Posterior vena cava (tissue), 2 donors: ENCODE measurements at regions not wholly inside any gene's neighbourhood (a gene's known extent, or its start where the extent isn't known, plus 50 kb on each side); places are given as distances from the start of the nearest gene placed in this dataset.
"Not testable (repeated sequence)": the region's sequence is repeated elsewhere in the genome, so short reads cannot be mapped to it uniquely, and the experiment has no call there.

Source experiments
- DNase-seq: peaks from one replicate; pipeline ENCODE4 v3.0.0-alpha.2; 2020; ENCODE audit warnings: low spot score
- intact Hi-C, 2 donors: fragments of 100-400 bp; cut with DNase I; formaldehyde crosslinking; loops; one replicate each; pipeline versions ENCODE4 v1.14.1 to v1.14.2; 2022 to 2023
- donor health status: DM: yes; HTN: yes; CAD: no.
- donor health status: DM: yes; HTN: yes; CAD: no.

GRCh38 chr3:135618123-135618522 lies 347.4 kb upstream of the PPP2R3A start:
- DNase-seq: no peak
- intact Hi-C loops: no loop called here

DNA sequence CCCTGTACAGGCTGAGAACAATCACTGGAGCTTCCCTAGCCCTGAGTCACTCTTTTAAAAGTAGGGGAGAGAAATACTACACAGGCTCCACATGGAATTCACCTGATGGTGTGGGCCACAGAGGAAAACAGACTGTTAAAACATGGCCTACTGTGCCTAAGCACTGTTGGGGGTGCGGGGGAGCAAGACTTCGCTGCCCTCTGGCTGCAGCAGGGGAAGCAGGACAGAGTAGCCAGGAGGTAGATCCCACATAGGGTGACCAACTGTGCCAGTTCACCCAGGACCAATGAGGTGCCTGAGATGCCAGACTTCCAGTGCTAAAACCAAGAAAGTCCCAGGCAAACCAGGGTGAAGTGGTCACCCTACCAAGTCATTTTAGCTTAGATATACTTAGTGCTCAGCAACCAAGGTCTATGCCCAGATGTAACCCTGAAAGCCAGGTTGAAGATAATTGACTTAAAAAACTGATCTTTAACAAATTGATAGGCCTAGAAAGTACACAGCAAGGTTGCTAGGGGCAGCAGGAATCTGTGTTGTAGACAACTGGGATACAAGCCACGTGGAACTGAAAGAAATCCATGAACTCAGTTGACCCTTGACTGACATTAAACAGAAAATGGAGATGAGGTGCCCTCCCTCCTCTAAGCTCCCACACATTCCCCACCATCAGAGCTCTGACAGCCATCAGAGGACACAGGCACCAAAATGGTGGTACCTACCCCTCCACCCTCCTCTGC lies 344.2 kb upstream of the PPP2R3A start:
- intact Hi-C loops: no loop called here
- DNase-seq: no peak

DNA sequence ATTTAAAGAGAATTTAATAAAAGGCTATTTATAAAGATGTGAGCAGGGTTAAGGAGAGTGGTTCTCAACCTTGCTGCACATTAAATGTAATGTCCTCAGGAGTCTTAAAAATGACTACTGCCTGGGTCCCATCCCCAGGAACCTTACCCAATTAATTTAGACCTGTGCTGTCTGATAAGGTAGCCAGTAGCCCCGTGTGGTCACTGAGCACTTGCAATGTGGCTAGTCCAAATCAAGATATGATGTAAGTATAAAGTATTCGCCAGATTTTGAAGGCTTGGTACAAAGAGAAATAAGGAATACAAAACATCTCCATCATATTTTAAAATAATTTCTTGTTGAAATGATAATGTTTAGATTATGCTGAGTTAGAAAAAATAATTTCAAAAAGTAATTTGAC lies 343.3 kb upstream of the PPP2R3A start:
- DNase-seq: no peak
- intact Hi-C loops: no loop called here

DNA sequence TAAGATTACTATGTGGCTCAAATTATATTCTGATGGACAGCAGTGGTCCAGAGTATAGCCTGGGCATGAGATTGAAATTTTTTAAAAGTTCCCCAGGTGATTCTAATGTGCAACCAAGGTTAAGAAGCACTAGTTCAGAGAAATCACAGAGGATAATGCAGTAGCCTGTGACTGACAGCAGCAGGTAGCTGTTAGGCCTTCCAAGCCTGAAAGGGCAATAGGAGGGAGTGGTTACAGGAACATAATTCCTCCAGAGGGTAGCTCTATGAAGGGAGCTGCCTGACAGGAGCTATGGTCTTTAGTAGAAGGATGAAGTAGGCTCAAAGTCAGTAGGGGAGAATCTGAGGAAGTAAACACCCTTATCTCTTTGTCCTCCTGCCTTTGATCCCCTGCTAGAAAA lies 342.9 kb upstream of the PPP2R3A start:
- DNase-seq: no peak
- intact Hi-C loops: no loop called here

DNA sequence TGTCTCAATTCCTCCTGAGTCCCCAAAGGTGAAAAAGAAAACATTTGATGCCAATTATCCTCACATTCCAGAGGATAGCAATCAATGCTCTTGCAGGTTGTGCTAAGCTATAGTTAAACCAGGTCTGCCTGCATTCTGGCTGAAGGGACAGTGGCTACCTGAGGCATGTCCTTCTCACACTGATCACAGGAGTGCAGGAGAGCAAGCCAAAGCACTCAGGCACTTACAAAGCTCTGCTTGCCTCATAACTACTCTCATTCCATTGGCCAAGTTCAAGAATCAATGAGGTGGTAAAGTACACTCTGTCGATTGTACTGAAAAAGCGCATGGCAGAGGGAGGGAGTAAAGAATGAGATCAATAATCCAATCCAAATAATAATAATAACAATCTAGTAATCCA lies 342.0 kb upstream of the PPP2R3A start:
- DNase-seq: no peak
- intact Hi-C loops: no loop called here

DNA sequence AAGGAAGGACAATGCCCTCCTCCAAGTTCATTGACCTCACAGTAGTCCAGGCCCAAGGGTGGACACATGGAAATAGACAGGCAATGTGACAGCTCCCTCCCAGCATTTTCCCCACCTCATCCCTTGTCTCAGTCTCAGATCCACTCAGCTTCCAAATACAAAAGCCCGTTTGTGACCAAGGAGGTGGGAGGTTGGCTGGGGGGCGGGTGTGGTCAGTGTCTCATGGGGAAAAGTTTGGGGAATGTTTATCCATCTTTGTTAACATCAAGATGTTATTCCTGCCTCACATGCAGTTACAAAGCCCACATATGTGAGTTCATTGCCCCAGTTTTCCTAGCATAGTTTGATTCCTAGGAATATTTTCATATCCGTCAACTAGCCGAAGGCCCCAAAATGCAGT lies 338.5 kb upstream of the PPP2R3A start:
- intact Hi-C loops: no loop called here
- no peak for DNase-seq

GRCh38 chr3:135629701-135630408 lies 335.7 kb upstream of the PPP2R3A start:
- no peak for DNase-seq
- intact Hi-C loops: no loop called here

DNA sequence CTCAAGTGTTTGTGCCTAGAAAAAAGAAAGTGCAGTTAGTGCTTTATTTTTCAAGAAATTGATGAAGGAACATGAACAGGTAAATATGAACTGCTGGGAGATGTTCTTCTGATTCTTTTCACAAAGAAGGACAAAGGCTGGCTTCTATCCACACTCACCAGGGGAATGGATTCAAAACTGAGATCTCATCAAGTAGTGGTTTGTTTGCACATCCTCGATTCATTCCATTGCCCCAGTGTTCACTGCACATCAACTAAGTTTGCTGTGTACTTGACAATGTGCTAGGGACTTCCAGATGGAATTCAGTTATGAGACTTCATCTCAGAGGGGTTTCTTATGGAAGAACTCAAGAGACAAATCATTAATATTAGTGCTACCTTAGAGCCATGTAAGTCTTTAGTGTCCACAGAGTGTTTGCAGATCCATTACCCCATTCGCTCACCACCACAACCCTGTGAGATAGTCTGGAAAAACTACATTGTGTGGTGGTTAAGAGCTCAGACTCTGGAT lies 332.9 kb upstream of the PPP2R3A start:
- DNase-seq: no peak
- intact Hi-C loops: no loop called here

GRCh38 chr3:135633078-135633477 lies 332.4 kb upstream of the PPP2R3A start:
- intact Hi-C loops: no loop called here
- DNase-seq: no peak

- DNase-seq: no peak
- intact Hi-C loops: no loop called here
Observed at GRCh38 chr3:135636596-135636995, 328.9 kb upstream of the PPP2R3A start.

DNA sequence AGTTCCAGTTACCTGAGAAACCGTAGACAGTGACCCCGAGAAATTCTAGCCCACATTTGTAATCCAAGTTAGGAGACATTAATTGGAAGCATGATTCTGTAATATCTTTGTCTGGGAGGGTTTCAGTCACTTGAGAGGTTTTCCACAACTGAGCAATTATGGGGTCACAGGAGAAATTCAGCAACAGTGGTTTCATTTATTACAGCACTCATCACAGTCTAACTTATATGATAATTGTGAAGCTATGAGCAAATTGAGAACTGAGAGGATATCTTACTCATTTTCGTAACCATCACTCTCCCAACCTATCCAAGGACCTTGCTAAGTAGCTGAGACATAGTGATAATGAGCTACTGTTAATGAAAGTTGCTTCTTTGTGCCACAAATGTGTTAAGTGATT lies 328.5 kb upstream of the PPP2R3A start:
- intact Hi-C loops: no loop called here

GRCh38 chr3:135641761-135642160 lies 323.8 kb upstream of the PPP2R3A start:
- intact Hi-C loops: no loop called here
- DNase-seq: no peak

More for the DNA sequence above, 328.5 kb upstream of the PPP2R3A start:
- no peak for DNase-seq

DNA sequence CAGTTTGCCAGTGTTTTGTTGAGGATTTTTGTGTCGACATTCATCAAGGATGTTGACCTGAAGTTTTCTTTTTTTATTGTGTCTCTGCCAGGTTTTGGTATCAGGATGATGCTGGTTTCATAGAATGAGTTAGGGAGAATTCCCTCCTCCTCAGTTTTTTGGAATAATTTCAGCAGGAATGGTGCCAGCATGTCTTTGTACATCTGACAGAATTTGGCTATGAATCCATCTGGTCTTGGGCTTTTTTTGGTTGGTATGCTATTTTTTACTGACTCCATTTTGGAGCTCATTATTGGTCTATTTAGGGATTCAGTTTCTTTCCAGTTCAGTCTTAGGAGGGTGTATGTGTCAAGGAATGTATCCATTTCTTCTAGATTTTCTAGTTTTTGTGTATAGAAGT lies 320.0 kb upstream of the PPP2R3A start:
- DNase-seq: no peak
- intact Hi-C loops: no loop called here

GRCh38 chr3:135646873-135647272 lies 318.7 kb upstream of the PPP2R3A start:
- intact Hi-C loops: no loop called here
- no peak for DNase-seq

DNA sequence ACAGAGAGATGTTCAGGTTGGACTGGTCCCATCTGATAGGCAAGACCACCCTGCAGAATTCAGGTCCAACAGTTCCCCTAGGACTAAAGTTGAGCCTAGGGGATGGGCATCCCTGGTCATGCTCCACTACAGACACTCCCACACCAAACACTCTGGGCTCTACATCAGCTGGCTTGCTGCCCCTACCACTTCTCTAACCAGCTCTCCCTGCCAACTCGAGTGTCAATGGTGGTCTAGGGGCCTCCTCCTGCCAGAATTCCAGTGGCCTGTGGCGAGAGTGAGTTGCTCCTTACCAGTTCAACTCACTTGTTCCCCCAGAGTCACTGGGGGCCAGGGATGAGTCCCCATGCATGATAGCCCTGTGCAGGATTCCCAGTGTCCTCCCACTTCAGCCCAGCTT lies 316.2 kb upstream of the PPP2R3A start:
- DNase-seq: no peak
- intact Hi-C loops: no loop called here

DNA sequence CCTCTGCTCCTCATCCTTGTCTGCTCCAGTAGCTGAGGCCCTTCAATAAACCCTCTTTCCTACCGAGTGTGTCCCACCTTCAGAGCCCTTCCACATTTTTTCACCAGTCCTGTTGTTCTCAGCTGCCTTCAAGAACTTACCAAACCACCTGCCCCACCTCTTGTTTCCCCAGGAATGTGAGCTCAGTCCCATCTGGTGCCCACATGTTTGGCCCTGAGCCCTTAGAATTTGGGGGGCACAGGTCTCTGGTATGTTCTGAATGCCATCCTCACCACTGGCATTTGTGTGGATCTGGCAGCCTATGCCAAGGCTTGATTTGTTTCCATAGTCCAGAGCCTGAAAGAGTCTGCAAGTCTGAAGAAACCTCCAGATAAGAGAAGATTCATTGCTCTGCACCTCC lies 315.2 kb upstream of the PPP2R3A start:
- intact Hi-C loops: no loop called here
- DNase-seq: no peak

GRCh38 chr3:135652388-135652787 lies 313.1 kb upstream of the PPP2R3A start:
- no peak for DNase-seq
- intact Hi-C loops: no loop called here

- DNase-seq: no peak
- intact Hi-C loops: no loop called here
Observed at GRCh38 chr3:135655328-135655727, 310.2 kb upstream of the PPP2R3A start.

DNA sequence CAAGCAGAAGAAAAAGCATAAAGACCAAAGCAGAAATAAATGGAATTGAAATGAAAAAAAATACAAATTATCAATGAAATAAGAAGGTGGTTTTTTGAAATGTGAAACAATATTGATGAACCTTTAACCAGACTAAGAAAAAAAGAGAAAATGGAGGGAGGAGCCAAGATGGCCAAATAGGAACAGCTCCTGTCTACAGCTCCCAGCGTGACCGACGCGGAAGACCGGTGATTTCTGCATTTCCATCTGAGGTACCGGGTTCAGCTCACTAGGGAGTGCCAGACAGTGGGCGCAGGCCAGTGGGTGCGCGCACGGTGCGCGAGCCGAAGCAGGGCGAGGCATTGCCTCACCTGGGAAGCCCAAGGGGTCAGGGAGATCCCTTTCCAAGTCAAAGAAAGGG lies 307.1 kb upstream of the PPP2R3A start:
- DNase-seq, intact Hi-C loops: not testable (repeated sequence)

- intact Hi-C loops: no loop called here
- no peak for DNase-seq
Observed at GRCh38 chr3:135667061-135667460, 298.5 kb upstream of the PPP2R3A start.

- no peak for DNase-seq
- intact Hi-C loops: no loop called here
Observed at GRCh38 chr3:135674508-135674907, 291.0 kb upstream of the PPP2R3A start.
